K562 (cell line): ENCODE measurements at regions not wholly inside any gene's neighbourhood (a gene's known extent, or its start where the extent isn't known, plus 50 kb on each side); places are given as distances from the start of the nearest gene placed in this dataset.

Experiments
- BRF1 ChIP-seq: IDR thresholded peaks from 3 replicates; pipeline ENCODE4 v1.6.1; 2011; ENCODE audit warnings: borderline replicate concordance, mild to moderate bottlenecking; ENCODE audit not compliant: insufficient read length; ENCODE audit errors: extremely low read depth
- DDX20 ChIP-seq: fragments of 450-650 bp; IDR thresholded peaks from 2 replicates; pipeline ENCODE4 v1.6.1; 2016; ENCODE audit warnings: missing genetic modification characterization, low read depth, mild to moderate bottlenecking, missing compliant biosample characterization, moderate library complexity
- GABPA ChIP-seq: fragments of 200-800 bp; sonication (Bioruptor generic); conservative IDR thresholded peaks from 2 replicates; pipeline ENCODE4 v1.6.1; 2016; ENCODE audit warnings: low read depth, missing genetic modification characterization, missing compliant biosample characterization
- HDAC1 ChIP-seq, 2 experiments: fragments of 450-650 bp; IDR thresholded peaks; 2 replicates each; pipeline ENCODE4 v1.6.1; 2016 to 2017; ENCODE audit warnings: inconsistent platforms in 1 of 2, mild to moderate bottlenecking in 1 of 2, moderate library complexity in 1 of 2
- HDAC3 ChIP-seq: fragments of 450-650 bp; IDR thresholded peaks from 2 replicates; pipeline ENCODE4 v1.6.1; 2018; ENCODE audit warnings: borderline replicate concordance, mild to moderate bottlenecking, moderate library complexity; ENCODE audit not compliant: partially characterized antibody
- RBM17 ChIP-seq: fragments of 200-400 bp; formaldehyde crosslinking; IDR thresholded peaks from 2 replicates; pipeline ENCODE4 v1.6.1; 2017; ENCODE audit warnings: low read depth, mild to moderate bottlenecking, low read length, borderline replicate concordance
- SNIP1 ChIP-seq: fragments of 450-650 bp; IDR thresholded peaks from 2 replicates; pipeline ENCODE4 v1.7.1; 2017; ENCODE audit warnings: low read depth, mild to moderate bottlenecking
- TCFL5 ChIP-seq: fragments of 250-450 bp; sonication (Bioruptor Pico); conservative IDR thresholded peaks from 2 replicates; pipeline ENCODE4 v1.6.1; 2021; ENCODE audit warnings: mild to moderate bottlenecking, moderate library complexity, matching md5 sums
- TFAM ChIP-seq: fragments of 250-450 bp; sonication (Bioruptor Pico); conservative IDR thresholded peaks from 2 replicates; pipeline ENCODE4 v1.5.0; 2021; ENCODE audit warnings: mild to moderate bottlenecking, moderate library complexity
- ZNF184 ChIP-seq: sonication (generic); formaldehyde crosslinking; IDR thresholded peaks from 2 replicates; pipeline ENCODE4 v1.5.0; 2020; ENCODE audit warnings: missing genetic modification reagents
- ZNF263 ChIP-seq: sonication (generic); formaldehyde crosslinking; IDR thresholded peaks from 2 replicates; pipeline ENCODE4 v1.8.0; 2022; ENCODE audit warnings: mild to moderate bottlenecking, missing genetic modification reagents, borderline replicate concordance
- TF ChIP-seq, protein P1 (sequence below), 2 experiments: fragments of 450-650 bp in 1 of 2; IDR thresholded peaks; 2 replicates each; pipeline ENCODE4 v1.6.1; 2011 to 2017; ENCODE audit warnings: low read depth in 2 of 2, antibody characterized with exemption in 1 of 2, borderline replicate concordance in 1 of 2, low read length in 1 of 2, mild to moderate bottlenecking in 1 of 2, mixed read lengths in 1 of 2; ENCODE audit not compliant: control insufficient read depth in 1 of 2
- TF ChIP-seq, protein P2 (sequence below): sonication (generic); formaldehyde crosslinking; IDR thresholded peaks from 2 replicates; pipeline ENCODE4 v1.8.1; 2023; ENCODE audit warnings: mild to moderate bottlenecking, missing genetic modification reagents, moderate library complexity
- TF ChIP-seq, protein P3 (sequence below): fragments of 250-450 bp; sonication (Bioruptor Pico); IDR thresholded peaks from 2 replicates; pipeline ENCODE4 v1.4.0; 2020; ENCODE audit warnings: mild to moderate bottlenecking
- TF ChIP-seq, protein P4 (sequence below): fragments of 250-450 bp; sonication (Bioruptor Pico); IDR thresholded peaks from 2 replicates; pipeline ENCODE4 v1.5.0; 2021

DNA sequence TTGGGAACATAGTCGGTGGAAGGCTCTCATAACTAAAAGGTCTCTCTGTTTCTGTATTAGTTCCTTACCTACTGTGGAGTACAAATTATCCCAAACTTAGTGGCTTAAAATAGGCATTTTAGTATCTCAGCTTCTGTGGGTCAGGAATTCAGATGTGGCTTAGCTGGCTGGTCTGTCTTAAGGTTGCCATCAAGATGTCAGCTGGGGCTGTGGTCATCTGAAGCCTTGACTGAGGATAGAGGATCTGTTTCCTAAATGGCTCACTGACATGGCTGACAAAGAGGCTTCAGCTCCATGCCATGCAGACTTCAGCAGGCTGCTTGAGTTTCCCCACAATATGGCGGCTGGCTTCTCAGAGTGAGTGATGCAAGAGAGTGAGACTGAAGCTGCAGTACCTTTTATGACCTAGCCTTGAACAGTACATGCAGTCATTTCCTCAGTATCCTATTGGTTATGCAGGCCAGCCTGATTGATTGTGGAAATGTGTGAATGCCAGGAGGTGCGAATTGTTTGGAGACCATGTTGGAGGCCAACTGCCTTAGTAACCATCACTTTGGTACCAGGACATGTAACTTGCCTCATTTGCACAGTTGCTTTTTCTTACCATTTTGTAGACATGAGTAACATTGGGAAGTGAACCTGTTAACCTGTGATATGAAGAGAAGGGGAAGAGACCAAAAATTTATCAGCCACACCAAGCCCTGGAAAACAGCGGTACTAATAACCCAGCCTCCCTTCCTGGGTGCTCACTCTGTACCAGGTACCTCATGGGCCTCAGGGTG, 152.8 kb upstream of the IER5L start (continued):
- TF ChIP-seq, protein P1, sequence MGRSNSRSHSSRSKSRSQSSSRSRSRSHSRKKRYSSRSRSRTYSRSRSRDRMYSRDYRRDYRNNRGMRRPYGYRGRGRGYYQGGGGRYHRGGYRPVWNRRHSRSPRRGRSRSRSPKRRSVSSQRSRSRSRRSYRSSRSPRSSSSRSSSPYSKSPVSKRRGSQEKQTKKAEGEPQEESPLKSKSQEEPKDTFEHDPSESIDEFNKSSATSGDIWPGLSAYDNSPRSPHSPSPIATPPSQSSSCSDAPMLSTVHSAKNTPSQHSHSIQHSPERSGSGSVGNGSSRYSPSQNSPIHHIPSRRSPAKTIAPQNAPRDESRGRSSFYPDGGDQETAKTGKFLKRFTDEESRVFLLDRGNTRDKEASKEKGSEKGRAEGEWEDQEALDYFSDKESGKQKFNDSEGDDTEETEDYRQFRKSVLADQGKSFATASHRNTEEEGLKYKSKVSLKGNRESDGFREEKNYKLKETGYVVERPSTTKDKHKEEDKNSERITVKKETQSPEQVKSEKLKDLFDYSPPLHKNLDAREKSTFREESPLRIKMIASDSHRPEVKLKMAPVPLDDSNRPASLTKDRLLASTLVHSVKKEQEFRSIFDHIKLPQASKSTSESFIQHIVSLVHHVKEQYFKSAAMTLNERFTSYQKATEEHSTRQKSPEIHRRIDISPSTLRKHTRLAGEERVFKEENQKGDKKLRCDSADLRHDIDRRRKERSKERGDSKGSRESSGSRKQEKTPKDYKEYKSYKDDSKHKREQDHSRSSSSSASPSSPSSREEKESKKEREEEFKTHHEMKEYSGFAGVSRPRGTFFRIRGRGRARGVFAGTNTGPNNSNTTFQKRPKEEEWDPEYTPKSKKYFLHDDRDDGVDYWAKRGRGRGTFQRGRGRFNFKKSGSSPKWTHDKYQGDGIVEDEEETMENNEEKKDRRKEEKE (IDR thresholded peaks at IDR 0.05; ENCODE audit: borderline replicate concordance in 1 of 2, control insufficient read depth in 1 of 2, low read depth in 2 of 2, low read length in 1 of 2): no peak
- TF ChIP-seq HDAC3 (no peak), SNIP1 (no peak), ZNF263 (CRISPR knock-in tag) (no peak), DDX20 (tag) (no peak), TCFL5 (CRISPR knock-in tag) (no peak), RBM17 (no peak), HDAC1 (IDR thresholded peaks at IDR 0.05) (no peak), ZNF184 (CRISPR knock-in tag) (no peak), GABPA (tag) (no peak), TFAM (CRISPR knock-in tag) (no peak), BRF1 (no peak)
- TF ChIP-seq, protein P2, sequence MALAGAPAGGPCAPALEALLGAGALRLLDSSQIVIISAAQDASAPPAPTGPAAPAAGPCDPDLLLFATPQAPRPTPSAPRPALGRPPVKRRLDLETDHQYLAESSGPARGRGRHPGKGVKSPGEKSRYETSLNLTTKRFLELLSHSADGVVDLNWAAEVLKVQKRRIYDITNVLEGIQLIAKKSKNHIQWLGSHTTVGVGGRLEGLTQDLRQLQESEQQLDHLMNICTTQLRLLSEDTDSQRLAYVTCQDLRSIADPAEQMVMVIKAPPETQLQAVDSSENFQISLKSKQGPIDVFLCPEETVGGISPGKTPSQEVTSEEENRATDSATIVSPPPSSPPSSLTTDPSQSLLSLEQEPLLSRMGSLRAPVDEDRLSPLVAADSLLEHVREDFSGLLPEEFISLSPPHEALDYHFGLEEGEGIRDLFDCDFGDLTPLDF (CRISPR knock-in tag): no peak
- TF ChIP-seq, protein P3, sequence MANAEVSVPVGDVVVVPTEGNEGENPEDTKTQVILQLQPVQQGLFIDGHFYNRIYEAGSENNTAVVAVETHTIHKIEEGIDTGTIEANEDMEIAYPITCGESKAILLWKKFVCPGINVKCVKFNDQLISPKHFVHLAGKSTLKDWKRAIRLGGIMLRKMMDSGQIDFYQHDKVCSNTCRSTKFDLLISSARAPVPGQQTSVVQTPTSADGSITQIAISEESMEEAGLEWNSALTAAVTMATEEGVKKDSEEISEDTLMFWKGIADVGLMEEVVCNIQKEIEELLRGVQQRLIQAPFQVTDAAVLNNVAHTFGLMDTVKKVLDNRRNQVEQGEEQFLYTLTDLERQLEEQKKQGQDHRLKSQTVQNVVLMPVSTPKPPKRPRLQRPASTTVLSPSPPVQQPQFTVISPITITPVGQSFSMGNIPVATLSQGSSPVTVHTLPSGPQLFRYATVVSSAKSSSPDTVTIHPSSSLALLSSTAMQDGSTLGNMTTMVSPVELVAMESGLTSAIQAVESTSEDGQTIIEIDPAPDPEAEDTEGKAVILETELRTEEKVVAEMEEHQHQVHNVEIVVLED (CRISPR knock-in tag): no peak
- TF ChIP-seq, protein P4, sequence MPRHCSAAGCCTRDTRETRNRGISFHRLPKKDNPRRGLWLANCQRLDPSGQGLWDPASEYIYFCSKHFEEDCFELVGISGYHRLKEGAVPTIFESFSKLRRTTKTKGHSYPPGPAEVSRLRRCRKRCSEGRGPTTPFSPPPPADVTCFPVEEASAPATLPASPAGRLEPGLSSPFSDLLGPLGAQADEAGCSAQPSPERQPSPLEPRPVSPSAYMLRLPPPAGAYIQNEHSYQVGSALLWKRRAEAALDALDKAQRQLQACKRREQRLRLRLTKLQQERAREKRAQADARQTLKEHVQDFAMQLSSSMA (CRISPR knock-in tag): no peak
